ACC112 (cell line): ENCODE measurements at regions not wholly inside any gene's neighbourhood (a gene's known extent, or its start where the extent isn't known, plus 50 kb on each side); places are given as distances from the start of the nearest gene placed in this dataset.
"Not testable (repeated sequence)": the region's sequence is repeated elsewhere in the genome, so short reads cannot be mapped to it uniquely, and the experiment has no call there.

ENCODE experiments used
- H2AFZ ChIP-seq: fragments of 200-600 bp; sonication (generic); one replicate; pipeline ENCODE4 v1.6.0; 2017; ENCODE audit warnings: antibody characterized with exemption, low read length; ENCODE audit not compliant: unreplicated experiment
- H3K27ac ChIP-seq: fragments of 200-600 bp; sonication (generic); 2 replicates; pipeline ENCODE4 v1.5.1; 2014; ENCODE audit warnings: low read depth, mild to moderate bottlenecking, antibody characterized with exemption, low read length, moderate library complexity
- H3K27me3 ChIP-seq: fragments of 200-600 bp; sonication (generic); 2 replicates; pipeline ENCODE4 v1.6.1; 2014; ENCODE audit warnings: mild to moderate bottlenecking, antibody characterized with exemption, low read length, moderate library complexity, mixed read lengths; ENCODE audit not compliant: insufficient read depth
- H3K36me3 ChIP-seq: fragments of 200-600 bp; sonication (generic); 2 replicates; pipeline ENCODE4 v1.6.1; 2016; ENCODE audit warnings: mild to moderate bottlenecking, antibody characterized with exemption, low read length, moderate library complexity, mixed read lengths; ENCODE audit not compliant: insufficient read depth
- H3K4me1 ChIP-seq: fragments of 200-600 bp; sonication (generic); one replicate; pipeline ENCODE4 v1.6.1; 2016; ENCODE audit warnings: low read length, mixed read lengths; ENCODE audit not compliant: insufficient read depth, unreplicated experiment, control insufficient read depth
- H3K4me3 ChIP-seq: fragments of 200-600 bp; sonication (generic); 2 replicates; pipeline ENCODE4 v1.5.1; 2014; ENCODE audit warnings: mild to moderate bottlenecking, low read depth, low read length
- H3K79me2 ChIP-seq: fragments of 200-600 bp; sonication (generic); one replicate; pipeline ENCODE4 v1.6.0; 2016; ENCODE audit warnings: low read length; ENCODE audit not compliant: control insufficient read depth, unreplicated experiment, insufficient read depth

- H3K4me1 ChIP-seq, H3K27ac ChIP-seq, H3K79me2 ChIP-seq, H2AFZ ChIP-seq, H3K36me3 ChIP-seq, H3K27me3 ChIP-seq, H3K4me3 ChIP-seq: not testable (repeated sequence)
These were observed 277.5 kb upstream of the PTPRD start for GRCh38 chr9:10890266-10890665.

- H2AFZ ChIP-seq = no peak overlapping the region
- H3K27me3 ChIP-seq = no peaks in the 10 kb centered on the region
- no peaks in the 10 kb centered on the region for H3K4me1 ChIP-seq
- no peak overlapping the region for H3K27ac ChIP-seq
- no peaks in the 10 kb centered on the region for H3K79me2 ChIP-seq
- no peak overlapping the region for H3K4me3 ChIP-seq
- no peaks in the 10 kb centered on the region for H3K36me3 ChIP-seq
These were observed 286.7 kb upstream of the PTPRD start for GRCh38 chr9:10899509-10899908.

GRCh38 chr9:10903969-10904368 lies 291.2 kb upstream of the PTPRD start:
- Histone ChIP-seq H3K79me2 (no peaks in the 10 kb centered on the region), H3K4me1 (no peaks in the 10 kb centered on the region), H3K27ac (no peak overlapping the region), H3K4me3 (no peak overlapping the region), H3K27me3 (no peaks in the 10 kb centered on the region), H3K36me3 (no peaks in the 10 kb centered on the region), H2AFZ (no peak overlapping the region)

- Histone ChIP-seq H3K4me3 (no peak overlapping the region), H3K4me1 (no peaks in the 10 kb centered on the region), H3K79me2 (no peaks in the 10 kb centered on the region), H3K27ac (no peak overlapping the region), H3K27me3 (no peaks in the 10 kb centered on the region), H3K36me3 (no peaks in the 10 kb centered on the region), H2AFZ (no peak overlapping the region)
These were observed 298.0 kb upstream of the PTPRD start for GRCh38 chr9:10910779-10911178.

- Histone ChIP-seq H3K27me3 (no peaks in the 10 kb centered on the region), H3K4me3 (no peak overlapping the region), H3K27ac (no peak overlapping the region)
These were observed 298.6 kb upstream of the PTPRD start for GRCh38 chr9:10911373-10911772.

GRCh38 chr9:10917001-10917400 lies 304.2 kb upstream of the PTPRD start:
- no peak overlapping the region for H3K4me3 ChIP-seq
- no peak overlapping the region for H2AFZ ChIP-seq
- H3K79me2 ChIP-seq = no peaks in the 10 kb centered on the region
- no peaks in the 10 kb centered on the region for H3K36me3 ChIP-seq
- no peak overlapping the region for H3K27ac ChIP-seq
- no peaks in the 10 kb centered on the region for H3K4me1 ChIP-seq
- no peaks in the 10 kb centered on the region for H3K27me3 ChIP-seq

More at GRCh38 chr9:10911373-10911772, 298.6 kb upstream of the PTPRD start:
- no peaks in the 10 kb centered on the region for H3K36me3 ChIP-seq
- no peak overlapping the region for H2AFZ ChIP-seq
- no peaks in the 10 kb centered on the region for H3K79me2 ChIP-seq
- H3K4me1 ChIP-seq = no peaks in the 10 kb centered on the region

- Histone ChIP-seq H3K27ac (no peak overlapping the region), H3K27me3 (no peaks in the 10 kb centered on the region), H3K36me3 (no peaks in the 10 kb centered on the region), H2AFZ (no peak overlapping the region), H3K4me1 (no peaks in the 10 kb centered on the region), H3K79me2 (no peaks in the 10 kb centered on the region), H3K4me3 (no peak overlapping the region)
These were observed 308.9 kb upstream of the PTPRD start for GRCh38 chr9:10921671-10922070.

- H3K36me3 ChIP-seq = no peaks in the 10 kb centered on the region
These were observed 313.1 kb upstream of the PTPRD start for GRCh38 chr9:10925896-10926295.

GRCh38 chr9:10928372-10928771 lies 315.6 kb upstream of the PTPRD start:
- Histone ChIP-seq H3K79me2 (no peaks in the 10 kb centered on the region), H2AFZ (no peak overlapping the region), H3K27ac (no peak overlapping the region), H3K4me3 (no peak overlapping the region), H3K36me3 (no peaks in the 10 kb centered on the region), H3K27me3 (no peaks in the 10 kb centered on the region), H3K4me1 (no peaks in the 10 kb centered on the region)

More at GRCh38 chr9:10925896-10926295, 313.1 kb upstream of the PTPRD start:
- Histone ChIP-seq H3K4me1 (no peaks in the 10 kb centered on the region), H3K79me2 (no peaks in the 10 kb centered on the region), H3K27ac (no peak overlapping the region), H2AFZ (no peak overlapping the region), H3K4me3 (no peak overlapping the region), H3K27me3 (no peaks in the 10 kb centered on the region)

- no peaks in the 10 kb centered on the region for H3K27me3 ChIP-seq
- H3K4me3 ChIP-seq = no peak overlapping the region
- H2AFZ ChIP-seq = no peak overlapping the region
- no peaks in the 10 kb centered on the region for H3K4me1 ChIP-seq
- no peaks in the 10 kb centered on the region for H3K36me3 ChIP-seq
- H3K27ac ChIP-seq = no peak overlapping the region
- H3K79me2 ChIP-seq = no peaks in the 10 kb centered on the region
These were observed 317.3 kb upstream of the PTPRD start for GRCh38 chr9:10930081-10930480.

- Histone ChIP-seq H3K4me3 (no peak overlapping the region), H3K27ac (no peak overlapping the region), H3K36me3 (no peaks in the 10 kb centered on the region), H3K27me3 (no peaks in the 10 kb centered on the region), H3K79me2 (no peaks in the 10 kb centered on the region), H2AFZ (no peak overlapping the region), H3K4me1 (no peaks in the 10 kb centered on the region)
These were observed 334.0 kb upstream of the PTPRD start for GRCh38 chr9:10946676-10947410.
